Ishikawa (cell line): ENCODE measurements at regions not wholly inside any gene's neighbourhood (a gene's known extent, or its start where the extent isn't known, plus 50 kb on each side); places are given as distances from the start of the nearest gene placed in this dataset.

Source experiments
- CEBPB ChIP-seq: IDR thresholded peaks from 2 replicates; pipeline ENCODE4 v1.6.1; 2012
- EP300 ChIP-seq: IDR thresholded peaks from 2 replicates; pipeline ENCODE4 v1.6.1; 2012; ENCODE audit warnings: borderline replicate concordance
- RAD21 ChIP-seq: IDR thresholded peaks from 2 replicates; pipeline ENCODE4 v1.6.1; 2012; ENCODE audit warnings: low read depth
- TAF1 ChIP-seq: IDR thresholded peaks from 2 replicates; pipeline ENCODE4 v1.6.1; 2012; ENCODE audit warnings: low read depth, mild to moderate bottlenecking
- YY1 ChIP-seq: IDR thresholded peaks from 2 replicates; pipeline ENCODE4 v1.6.1; 2012; ENCODE audit warnings: low read depth
- ZBTB7A ChIP-seq: IDR thresholded peaks from 2 replicates; pipeline ENCODE4 v1.6.1; 2012; ENCODE audit warnings: low read depth
- TF ChIP-seq, protein P1 (sequence below): IDR thresholded peaks from 2 replicates; pipeline ENCODE4 v1.6.1; 2012; ENCODE audit warnings: low read depth, mild to moderate bottlenecking
- TF ChIP-seq, protein P2 (sequence below): IDR thresholded peaks from 2 replicates; pipeline ENCODE4 v1.6.1; 2012

DNA sequence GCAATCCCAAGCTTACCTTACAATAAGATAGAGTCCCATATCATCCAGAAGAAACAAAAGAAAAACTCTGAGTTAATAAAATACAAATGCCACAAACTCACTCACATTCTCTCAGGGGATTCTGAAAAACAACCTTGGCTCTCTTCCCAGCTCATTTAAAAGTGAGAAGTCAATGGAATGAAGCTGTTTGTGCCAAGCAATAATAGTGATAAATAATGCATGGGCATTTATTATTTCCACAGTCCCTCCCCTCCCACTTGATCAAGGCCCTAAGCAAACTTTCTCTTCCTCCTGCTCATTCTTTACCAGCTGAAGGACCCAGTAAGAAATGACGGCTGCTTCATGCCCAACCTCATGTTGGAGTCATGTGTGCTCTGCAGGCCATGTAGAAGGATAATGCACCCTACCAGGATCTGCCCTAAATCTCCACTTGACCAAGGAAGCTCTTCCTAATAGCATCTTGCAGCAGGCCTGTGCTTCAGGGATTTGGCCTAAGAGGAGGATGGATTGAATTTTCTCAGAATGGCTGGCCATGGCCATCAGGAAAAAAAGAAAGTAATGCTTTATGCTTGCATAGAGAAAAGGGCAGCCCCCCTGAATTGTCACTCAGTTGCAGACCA is 451.3 kb downstream of the GPAM start:
- TF ChIP-seq RAD21 (no peak), ZBTB7A (no peak), YY1 (no peak), TAF1 (no peak), CEBPB (no peak), EP300 (no peak)
- TF ChIP-seq, protein P1, sequence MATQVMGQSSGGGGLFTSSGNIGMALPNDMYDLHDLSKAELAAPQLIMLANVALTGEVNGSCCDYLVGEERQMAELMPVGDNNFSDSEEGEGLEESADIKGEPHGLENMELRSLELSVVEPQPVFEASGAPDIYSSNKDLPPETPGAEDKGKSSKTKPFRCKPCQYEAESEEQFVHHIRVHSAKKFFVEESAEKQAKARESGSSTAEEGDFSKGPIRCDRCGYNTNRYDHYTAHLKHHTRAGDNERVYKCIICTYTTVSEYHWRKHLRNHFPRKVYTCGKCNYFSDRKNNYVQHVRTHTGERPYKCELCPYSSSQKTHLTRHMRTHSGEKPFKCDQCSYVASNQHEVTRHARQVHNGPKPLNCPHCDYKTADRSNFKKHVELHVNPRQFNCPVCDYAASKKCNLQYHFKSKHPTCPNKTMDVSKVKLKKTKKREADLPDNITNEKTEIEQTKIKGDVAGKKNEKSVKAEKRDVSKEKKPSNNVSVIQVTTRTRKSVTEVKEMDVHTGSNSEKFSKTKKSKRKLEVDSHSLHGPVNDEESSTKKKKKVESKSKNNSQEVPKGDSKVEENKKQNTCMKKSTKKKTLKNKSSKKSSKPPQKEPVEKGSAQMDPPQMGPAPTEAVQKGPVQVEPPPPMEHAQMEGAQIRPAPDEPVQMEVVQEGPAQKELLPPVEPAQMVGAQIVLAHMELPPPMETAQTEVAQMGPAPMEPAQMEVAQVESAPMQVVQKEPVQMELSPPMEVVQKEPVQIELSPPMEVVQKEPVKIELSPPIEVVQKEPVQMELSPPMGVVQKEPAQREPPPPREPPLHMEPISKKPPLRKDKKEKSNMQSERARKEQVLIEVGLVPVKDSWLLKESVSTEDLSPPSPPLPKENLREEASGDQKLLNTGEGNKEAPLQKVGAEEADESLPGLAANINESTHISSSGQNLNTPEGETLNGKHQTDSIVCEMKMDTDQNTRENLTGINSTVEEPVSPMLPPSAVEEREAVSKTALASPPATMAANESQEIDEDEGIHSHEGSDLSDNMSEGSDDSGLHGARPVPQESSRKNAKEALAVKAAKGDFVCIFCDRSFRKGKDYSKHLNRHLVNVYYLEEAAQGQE, result no peak
- TF ChIP-seq, protein P2, sequence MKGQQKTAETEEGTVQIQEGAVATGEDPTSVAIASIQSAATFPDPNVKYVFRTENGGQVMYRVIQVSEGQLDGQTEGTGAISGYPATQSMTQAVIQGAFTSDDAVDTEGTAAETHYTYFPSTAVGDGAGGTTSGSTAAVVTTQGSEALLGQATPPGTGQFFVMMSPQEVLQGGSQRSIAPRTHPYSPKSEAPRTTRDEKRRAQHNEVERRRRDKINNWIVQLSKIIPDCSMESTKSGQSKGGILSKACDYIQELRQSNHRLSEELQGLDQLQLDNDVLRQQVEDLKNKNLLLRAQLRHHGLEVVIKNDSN, result no peak
